COLO829 (cell line): ENCODE measurements at regions not wholly inside any gene's neighbourhood (a gene's known extent, or its start where the extent isn't known, plus 50 kb on each side); places are given as distances from the start of the nearest gene placed in this dataset.
"Not testable (repeated sequence)": the region's sequence is repeated elsewhere in the genome, so short reads cannot be mapped to it uniquely, and the experiment has no call there.

Source experiments
- DNase-seq: peaks from one replicate; pipeline ENCODE4 v3.0.0; 2012; ENCODE audit warnings: low spot score

DNA sequence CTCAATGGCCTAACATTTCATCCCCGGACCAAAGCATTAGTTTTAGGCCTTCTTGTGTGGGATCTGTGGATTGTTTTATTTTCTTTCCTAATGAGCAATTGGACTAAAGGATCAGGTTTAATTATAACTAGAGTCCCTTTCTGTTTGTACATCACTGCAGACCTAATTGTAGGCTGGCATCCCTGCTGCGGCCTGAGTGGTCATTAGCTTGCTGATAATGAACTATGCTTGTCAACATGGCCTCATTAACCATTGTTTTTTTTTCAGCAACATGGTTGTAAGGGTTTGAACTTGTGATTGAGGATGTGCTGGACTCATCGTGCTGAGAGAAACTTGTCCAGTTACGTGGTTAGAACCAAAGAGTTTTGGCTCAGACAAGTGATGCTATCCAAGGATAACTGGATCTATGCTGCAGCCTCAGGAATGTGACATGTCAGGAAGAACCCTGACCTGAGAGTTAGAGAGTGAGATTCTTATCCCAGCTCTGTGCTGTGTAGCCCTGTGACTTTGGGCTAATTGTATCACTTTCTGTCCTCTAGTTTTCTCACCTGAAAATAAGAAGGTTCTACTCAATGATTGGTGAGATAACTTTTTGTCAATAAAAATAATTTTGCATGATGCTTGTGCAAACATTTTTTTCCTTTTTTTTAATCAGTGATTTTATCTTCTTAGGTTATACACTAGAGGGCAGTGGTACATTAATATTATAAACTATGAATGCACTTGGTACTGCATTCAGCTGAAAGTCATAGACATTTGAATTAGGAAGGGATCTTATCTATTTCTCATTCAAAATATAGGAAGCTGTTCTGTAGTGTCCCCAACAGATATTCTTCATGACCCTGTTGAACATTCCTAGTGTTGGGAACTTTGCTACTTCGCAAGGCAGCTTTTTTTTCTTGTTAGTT, 140.9 kb downstream of the RNF144B start:
- DNase-seq = peak; percentile 54

DNA sequence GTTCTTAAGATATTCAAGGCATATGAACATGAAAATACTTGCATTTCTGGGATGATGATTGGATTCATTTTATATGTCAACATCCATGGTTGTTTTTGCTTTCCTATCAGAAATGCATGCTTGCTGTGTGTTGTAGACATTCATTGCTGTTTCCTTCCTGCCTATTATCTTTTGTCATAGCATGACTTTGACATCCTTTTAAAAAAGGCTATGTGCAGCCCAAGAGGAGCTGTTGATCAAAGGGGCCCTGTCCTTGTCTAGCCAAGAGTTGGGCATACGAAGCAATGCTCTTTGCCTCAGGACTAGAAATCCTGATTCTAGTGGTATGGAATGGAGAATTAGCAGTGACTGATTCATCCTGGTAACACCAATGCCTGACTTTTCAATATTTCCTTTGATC, 143.1 kb downstream of the RNF144B start:
- no peak for DNase-seq

DNA sequence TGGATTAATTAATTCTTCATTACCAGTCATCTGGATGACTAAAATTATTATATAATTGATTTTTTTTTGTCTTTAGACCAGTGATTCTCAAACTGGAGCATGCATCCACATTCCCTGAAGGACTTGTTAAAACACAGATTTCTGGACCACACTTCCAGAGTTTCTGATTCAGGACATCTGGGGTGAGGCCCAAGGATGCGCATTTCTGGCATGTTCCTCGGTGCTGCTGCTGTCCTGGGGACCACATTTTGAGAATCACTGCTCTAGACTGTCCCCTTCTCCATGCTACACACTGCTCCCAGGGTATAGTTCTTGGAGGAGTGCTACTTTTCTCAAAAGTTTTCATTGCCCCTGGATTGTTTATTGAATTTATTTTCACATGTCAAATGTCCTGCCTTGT, 145.0 kb downstream of the RNF144B start:
- DNase-seq = no peak

DNA sequence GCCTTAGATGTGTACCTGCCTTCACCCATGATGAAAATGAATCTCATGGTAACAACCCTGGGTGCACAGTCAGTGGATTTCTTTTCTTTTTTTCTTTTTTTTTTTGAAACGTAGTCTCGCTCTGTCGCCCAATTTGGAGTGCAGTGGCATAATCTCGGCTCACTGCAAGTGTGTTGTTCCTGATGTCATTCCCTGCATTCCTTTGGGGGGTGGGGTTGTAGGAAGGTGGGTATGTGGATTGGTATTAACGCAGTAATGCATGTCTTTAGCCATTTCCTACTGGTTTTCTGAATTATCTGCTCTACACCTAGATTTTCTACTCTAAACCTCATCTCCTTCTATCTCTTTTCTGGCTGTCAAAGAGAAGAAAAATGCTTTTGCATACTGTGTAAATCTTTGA, 146.6 kb downstream of the RNF144B start:
- no peak for DNase-seq

DNA sequence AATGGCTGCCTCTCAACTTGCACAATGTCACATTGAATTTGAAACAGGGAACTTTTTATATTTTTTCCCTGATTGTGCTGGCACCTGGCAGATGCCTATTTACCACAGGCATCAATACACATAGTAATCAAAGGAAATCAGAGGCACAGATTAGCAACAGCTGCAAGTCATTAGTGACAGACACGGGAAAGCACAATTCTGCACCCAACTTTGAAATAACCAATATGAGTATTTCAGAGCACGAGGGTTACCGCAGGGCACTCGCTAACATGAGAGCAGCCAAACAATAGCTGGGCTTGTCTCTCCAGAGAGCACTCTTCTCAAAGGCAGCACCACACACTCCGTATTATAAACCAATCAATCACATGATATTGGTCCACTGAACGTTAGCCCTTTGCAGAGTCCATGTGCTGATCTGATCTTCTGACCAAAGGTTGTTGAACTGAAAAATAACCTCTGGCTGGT, 149.5 kb downstream of the RNF144B start:
- peak; percentile 93 for DNase-seq

DNA sequence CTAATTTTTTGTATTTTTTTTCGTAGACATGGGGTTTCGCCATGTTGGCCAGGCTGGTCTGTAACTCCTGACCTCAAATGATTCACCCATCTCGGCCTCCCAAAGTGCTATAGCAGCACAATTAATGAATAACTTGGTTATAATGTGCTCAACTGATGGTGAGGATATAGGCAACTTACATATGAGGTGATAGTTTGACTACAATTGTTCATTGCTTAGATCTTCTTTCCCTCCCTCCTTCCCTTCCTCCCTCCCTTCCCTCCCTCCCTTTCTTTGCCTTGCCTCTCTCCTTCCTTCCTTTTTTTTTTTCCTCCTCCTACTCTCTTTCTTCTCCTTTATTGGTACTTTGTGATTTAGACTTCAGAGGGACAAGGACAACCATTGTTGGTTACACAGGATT, 151.2 kb downstream of the RNF144B start:
- no peak for DNase-seq

DNA sequence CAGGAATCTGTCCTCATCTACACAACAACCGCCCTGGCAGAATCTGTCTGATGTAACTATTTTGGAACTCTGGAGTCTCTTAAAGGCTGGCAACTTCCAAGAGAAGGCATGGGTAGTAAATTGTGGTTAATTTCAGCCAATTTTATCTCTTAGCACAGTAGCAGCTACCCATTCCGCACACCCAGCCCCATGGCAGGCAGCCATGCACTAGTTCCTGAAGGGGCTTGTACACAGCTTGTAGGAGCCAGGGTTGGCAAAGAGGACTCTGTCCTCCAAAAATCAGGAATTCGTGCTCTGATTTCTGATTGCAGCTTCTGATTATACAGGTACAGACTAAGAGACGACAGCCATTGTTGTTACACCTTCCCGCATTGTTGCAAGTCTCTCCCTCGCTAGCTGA, 155.9 kb downstream of the RNF144B start:
- no peak for DNase-seq

DNA sequence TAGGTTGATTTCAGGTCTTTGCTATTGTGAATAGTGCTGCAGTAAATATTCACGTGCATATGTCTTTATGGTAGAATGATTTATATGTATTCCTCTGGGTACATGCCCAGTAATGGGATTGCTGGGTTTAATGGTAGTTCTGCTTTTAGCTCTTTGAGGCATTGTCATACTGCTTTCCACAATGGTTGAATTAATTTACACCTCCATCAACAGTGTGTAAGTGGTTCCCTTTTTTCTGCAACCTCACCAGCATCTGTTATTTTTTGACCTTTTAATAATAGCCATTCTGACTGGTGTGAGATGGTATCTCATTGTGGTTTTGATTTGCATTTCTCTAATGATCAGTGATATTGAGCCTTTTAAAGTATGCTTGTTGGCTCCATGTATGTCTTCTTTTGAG, 158.0 kb downstream of the RNF144B start:
- not testable (repeated sequence) for DNase-seq

DNA sequence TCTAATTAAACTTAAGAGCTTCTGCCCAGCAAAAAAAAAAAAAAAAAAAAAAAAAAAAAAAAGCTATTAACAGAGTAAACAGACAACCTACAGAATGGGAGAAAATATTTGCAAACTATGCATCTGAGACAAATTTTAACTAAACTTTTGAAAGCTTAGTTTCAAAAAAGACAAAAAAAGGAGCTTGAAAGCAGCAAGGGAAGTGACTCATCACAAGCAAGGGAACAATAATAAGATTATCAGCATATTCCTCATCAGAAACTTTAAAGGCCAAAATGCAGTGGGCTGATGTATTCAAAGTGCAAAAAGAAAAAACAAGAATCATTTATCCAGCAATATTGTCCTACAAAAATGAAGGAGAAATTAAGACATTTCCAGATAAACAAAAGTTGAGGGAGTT, 158.6 kb downstream of the RNF144B start:
- peak; percentile 46 for DNase-seq

DNA sequence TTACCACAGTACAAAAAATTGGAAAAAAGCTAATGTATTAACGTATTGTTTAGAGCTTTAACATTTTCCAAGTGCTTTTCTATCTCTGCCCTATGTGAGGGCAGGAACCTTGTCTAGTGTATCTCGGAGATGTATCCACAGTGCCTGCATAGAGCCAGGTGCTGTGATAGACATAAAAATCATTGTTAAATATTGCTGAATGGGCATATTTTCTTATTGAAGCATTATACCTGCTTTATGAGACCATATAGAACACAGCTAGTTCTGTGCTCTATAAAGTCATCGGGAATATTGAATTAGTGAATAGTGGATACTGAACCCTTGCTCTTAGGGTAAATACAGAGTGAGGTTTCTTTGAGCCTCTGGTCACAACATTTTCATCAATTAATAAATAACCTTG, 163.0 kb downstream of the RNF144B start:
- no peak for DNase-seq

DNA sequence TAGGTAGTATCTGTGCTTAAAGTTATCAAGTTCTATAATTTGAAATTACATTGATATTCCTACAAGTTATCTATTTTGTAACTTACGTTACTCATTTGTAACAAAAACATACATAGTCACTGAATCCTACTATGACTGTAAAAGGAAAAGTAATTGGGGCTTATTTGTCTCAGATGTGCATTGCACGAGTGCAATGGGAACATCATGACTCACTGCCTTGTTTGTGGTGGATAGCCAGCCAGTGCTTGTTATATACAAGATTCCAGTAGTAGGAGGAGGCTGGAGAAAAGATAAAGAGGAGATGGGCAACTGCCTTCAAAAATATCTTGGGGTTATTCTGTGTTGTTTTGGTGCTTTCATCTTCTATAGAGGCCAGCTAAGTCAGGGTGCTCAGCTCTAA, 164.1 kb downstream of the RNF144B start:
- DNase-seq = no peak

DNA sequence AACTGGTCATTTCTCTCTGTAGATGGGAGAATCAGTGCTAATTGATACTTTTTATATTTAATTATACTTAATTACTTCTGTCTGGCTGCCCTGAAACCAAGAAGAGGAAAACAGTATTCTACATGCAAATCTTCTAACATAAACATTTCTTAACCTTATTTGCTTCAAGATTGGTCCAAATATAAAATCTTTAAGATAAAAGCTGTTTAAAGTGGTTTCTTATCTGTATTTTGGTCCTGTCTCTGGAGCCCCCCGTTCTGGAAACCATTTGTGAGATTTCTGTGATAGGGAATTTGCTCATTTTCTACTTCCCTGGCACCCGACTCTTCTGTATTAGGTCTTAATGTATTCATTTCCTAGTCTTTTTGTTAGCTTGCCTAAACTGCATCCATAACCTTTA, 168.6 kb downstream of the RNF144B start:
- DNase-seq = no peak

DNA sequence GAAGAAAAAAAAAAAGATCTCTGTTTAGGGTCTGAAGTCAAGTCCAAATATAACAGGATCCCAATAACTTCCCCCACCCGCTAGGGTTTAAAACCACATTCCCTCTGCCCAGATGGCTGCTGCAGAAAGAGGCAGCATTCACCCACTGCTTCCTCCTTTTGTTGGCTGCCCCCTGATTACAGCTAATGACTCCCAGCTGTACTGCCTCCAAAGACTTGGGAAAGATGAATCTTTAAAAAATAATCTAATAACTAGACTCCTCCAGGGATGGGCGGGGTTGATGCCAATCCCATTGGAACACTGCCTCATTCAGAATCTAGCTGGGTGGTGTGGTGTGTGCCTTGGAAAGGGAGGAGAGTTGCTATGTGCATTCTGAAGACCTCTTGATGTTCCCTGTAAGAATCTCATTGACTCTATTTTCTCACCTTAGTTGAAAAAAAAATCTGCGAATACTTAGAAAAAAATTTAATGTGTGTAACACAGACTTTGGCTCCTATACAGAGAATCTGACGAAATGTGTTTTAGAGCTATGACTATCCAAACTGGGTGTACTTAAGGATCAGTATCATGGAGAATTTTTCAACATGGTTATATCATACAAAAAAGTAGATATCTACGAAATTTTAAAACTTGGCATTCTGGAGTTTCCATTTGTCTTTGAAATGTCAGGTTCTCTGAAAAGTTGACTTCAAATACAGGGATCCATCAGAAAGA, 174.0 kb downstream of the RNF144B start:
- DNase-seq = no peak

DNA sequence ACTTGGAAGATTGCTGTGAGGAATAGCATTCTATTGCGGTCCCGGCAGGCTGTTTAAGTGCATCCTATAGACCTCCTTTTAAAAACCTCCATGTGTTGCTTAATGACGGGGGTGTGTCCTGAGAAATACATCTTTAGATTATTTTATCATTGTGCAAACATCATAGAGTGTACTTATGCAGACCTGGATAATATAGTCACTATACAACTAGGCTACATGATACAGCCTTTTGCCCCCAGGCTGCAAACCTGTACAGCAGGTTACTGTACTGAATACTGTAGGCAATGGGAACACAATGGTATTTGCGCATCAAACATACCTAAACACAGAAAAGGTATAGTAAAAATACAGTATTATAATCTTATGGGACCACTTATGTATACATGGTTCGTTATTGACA, 175.6 kb downstream of the RNF144B start:
- no peak for DNase-seq

DNA sequence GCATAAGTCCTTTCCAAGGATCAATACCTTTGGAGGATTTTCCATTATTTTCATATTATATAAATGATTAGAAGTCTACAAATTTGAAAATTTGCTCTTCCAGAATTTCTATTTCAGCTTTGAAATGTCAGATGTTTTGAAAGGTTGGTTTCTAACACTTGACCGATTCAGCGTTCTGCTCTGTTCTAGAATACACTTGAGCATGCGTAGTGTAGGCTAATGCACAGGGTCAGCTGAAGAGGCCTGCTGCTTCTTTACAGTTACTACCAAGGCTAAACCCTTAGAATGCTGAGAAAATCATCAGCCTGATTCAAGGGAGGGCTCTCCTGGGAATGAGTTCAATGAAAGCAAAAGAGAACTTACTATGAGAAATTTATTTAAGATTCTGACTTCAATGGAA, 177.6 kb downstream of the RNF144B start:
- no peak for DNase-seq

DNA sequence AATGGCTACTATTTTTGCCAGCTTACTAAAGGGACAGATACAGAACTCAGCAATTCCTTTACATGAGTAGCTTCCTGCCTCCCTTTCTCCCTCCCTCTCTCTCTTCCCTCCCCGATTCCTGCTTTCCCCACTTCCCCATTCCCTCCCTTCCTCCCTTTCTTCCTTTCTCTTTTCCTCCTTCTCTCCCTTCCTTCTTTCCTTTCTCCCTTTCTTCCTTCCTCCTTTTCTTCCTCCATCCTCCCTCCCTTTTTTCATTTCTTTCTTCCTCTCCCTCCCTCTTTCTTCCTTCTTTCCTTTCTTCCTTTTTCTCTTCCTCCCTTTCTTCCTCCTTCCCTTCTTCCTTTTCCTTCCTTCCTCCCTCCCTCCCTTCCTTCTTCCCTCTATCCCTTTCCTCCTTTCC, 178.1 kb downstream of the RNF144B start:
- no peak for DNase-seq

DNA sequence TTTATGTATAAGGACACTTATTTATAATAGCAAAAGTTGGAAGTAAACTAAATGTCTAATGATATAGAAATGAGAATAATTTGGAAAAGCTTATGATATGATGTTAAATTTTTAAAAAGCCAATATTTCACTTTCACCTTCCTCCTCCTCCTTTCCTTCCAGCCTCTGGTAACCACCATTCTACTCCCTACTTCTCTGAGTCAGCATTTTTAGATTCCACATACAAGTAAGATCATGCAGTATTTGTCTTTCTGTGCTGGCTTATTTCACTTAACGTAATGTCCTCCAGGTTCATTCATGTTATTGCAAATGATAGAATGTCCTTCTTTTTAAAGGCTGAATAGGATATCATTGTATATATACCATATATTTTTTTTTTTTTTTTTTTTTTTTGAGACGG, 180.2 kb downstream of the RNF144B start:
- DNase-seq = no peak

DNA sequence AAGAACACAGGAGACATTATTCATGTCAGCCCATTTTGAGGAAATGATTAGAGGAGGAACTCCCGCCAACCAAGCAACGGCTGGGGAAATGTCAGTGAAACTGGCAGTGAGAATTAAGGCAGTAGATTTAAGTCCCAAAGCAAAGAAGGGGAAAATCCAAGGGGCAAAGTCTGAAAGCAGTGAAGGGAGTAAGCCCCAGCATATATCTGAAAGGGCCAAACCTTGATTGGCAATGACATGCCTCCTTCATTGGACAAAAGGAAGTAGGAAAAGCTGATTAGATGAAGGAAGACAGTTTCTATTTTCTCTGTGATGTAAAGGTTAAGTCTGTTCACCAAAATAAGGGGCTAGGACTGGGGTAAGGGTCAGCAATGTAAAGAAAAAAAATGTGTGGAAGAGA, 190.3 kb downstream of the RNF144B start:
- no peak for DNase-seq

DNA sequence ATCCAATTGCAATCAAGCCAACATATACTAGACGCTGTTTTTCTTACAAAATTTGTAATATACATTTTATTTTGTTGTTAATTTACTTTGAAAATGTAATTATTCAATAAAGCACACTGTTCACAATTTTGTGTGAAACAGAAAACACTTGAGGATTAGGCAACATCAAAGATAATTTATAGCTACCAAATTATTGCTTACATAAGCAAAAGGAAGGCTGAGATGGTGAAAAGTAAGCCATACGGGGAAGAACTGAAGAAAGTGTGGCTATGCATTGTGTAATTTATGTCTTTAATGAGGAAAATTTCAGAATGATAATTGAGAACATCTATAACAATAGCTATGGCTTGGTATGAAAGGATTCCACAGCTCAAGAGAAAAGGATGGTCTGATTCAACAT, 192.0 kb downstream of the RNF144B start:
- DNase-seq = no peak

DNA sequence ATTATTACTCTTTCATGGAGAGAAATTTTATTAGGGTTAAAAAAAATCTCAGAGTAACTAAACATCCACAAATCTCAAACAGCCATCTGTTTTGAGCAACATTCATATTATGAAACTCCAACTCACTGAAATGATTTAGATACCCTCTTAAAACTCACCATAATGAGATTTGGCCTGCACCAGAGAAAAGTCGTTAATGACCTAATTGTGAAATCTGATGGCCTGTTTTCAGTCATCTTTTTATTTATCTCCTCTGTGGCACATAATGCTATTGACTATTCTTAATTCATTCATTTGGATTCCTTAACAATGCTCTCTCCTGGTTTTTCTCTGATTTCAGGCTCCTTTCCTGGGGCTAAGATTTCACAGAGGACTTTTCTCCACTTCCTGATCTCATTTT, 192.7 kb downstream of the RNF144B start:
- DNase-seq = no peak

DNA sequence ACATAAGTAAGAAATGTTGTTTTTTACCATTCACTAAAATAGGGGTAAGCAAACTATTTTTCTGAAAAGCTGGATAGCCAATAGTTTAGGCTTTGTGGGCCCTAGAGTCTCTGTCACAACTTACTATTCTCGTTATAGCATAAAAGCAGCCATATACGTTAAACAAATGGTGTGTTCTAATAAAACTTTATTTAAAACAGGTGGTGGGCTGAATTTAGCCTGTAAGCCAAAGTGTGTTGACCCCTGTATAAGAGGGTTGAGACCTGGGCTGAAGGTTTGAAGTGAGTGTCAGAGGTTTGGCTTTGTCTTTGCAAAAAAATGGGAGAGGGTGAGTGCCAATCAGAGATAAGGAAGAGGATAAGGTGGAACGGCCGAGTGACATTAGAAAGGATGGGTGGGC, 197.2 kb downstream of the RNF144B start:
- DNase-seq = no peak

DNA sequence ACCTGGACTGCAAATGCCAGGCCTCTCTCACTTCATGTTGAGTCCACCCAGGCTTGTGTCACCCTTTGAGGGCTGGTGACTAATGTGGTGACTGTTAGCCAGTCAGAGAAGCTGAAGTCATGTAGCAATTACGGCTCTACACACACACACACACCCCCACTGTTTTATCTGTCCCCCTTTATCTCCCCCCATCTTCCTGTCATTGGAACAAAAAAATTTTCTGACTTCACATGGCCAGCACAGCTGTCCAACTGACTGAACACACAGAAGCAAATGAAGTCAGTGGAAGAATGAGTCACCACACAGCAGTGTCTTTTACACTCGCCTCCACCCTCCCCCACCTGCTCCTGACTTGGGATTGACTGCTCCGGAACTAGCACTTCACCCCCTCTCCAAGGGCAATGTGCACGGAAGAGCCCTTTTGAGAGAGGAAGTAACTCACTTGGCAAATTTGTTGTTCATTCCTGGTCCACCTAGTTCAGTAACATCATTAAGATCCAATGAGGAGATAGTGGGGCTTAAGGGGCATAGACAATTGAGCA, 198.0 kb downstream of the RNF144B start:
- peak; percentile 88 for DNase-seq

DNA sequence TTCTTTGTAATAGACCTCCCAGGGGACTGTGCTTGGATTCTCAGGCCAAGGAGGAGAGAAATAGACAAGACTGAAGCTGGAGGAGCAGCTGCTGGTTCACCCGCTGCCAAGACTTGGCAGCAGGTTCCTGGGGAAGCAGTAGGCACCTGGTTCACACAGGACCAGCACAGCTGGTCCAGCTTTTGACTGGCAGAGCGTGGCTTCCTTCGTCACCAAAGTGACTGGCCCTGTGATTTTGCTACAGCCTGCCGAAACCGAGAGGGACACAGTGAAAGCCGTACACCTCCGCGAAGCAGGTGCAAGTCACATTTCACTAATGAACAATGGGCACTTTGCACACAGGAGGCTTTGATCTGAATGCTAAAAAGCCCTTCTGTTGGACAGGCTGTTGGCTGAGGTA, 199.0 kb downstream of the RNF144B start:
- DNase-seq = no peak
